IMR-90 (cell line): ENCODE measurements at regions not wholly inside any gene's neighbourhood (a gene's known extent, or its start where the extent isn't known, plus 50 kb on each side); places are given as distances from the start of the nearest gene placed in this dataset.

Experiments used
- ATAC-seq: fragments of 200-7000 bp; cut with Tn5 transposase; 2 replicates; pipeline ENCODE4 v1.9.1; 2020; ENCODE audit warnings: low read depth, mild to moderate bottlenecking, moderate library complexity
- BruUV-seq: library from RNA; stranded (reverse); fragments of 400-500 nt; replicated peaks from 2 replicates; lab custom pipeline; 2021; lab: Mats Ljungman, UMichigan
- CTCF ChIA-PET: fragments of 300-600 bp; formaldehyde crosslinking; extraction: SDS; loops from one replicate; lab custom pipeline; 2021; ENCODE audit warnings: antibody characterized with exemption; lab: Yijun Ruan, JAX
- POLR2A ChIA-PET: fragments of 300-600 bp; sonication (Branson Sonifier 250); formaldehyde crosslinking; loops from one replicate; lab custom pipeline; 2022; ENCODE audit warnings: antibody characterized with exemption; ENCODE audit not compliant: unreplicated experiment; lab: Charles Lee
- DNase-seq: peaks from one replicate; pipeline ENCODE4 v3.0.0; 2013
- H2AFZ ChIP-seq: replicated peaks from 2 replicates; pipeline ENCODE3; 2013; ENCODE audit warnings: low read length, mild to moderate bottlenecking; ENCODE audit not compliant: poor library complexity
- H2AK5ac ChIP-seq: 2 replicates; pipeline ENCODE4 v1.6.1; 2013; ENCODE audit warnings: low read depth, low read length, inconsistent platforms
- H2AK9ac ChIP-seq: replicated peaks from 2 replicates; pipeline ENCODE3; 2013; ENCODE audit warnings: mild to moderate bottlenecking, low read depth, low read length, moderate library complexity; ENCODE audit not compliant: poor library complexity
- H2BK120ac ChIP-seq: 2 replicates; pipeline ENCODE4 v1.6.1; 2013; ENCODE audit warnings: low read depth, low read length, inconsistent platforms
- H2BK15ac ChIP-seq: 3 replicates; pipeline ENCODE4 v1.6.1; 2013; ENCODE audit warnings: low read depth, low read length, inconsistent platforms
- H2BK20ac ChIP-seq: 2 replicates; pipeline ENCODE4 v1.6.1; 2013; ENCODE audit warnings: low read depth, mild to moderate bottlenecking, inconsistent platforms, low read length, moderate library complexity
- H2BK5ac ChIP-seq: 2 replicates; pipeline ENCODE4 v1.6.1; 2013; ENCODE audit warnings: mild to moderate bottlenecking, low read depth, low read length, inconsistent platforms; ENCODE audit not compliant: poor library complexity, severe bottlenecking
- H3K14ac ChIP-seq: replicated peaks from 2 replicates; pipeline ENCODE4 v1.6.1; 2013; ENCODE audit warnings: low read depth, low read length, inconsistent platforms
- H3K18ac ChIP-seq: 2 replicates; pipeline ENCODE4 v1.6.1; 2013; ENCODE audit warnings: low read depth, low read length, control low read depth
- H3K23ac ChIP-seq: 2 replicates; pipeline ENCODE4 v1.6.1; 2013; ENCODE audit warnings: low read depth, low read length, inconsistent platforms
- H3K27ac ChIP-seq: 2 replicates; pipeline ENCODE4 v1.5.1; 2013; ENCODE audit warnings: mild to moderate bottlenecking, control low read depth, low read length; ENCODE audit not compliant: insufficient read depth
- H3K27me3 ChIP-seq: 2 replicates; pipeline ENCODE4 v1.6.1; 2013; ENCODE audit warnings: low read length; ENCODE audit not compliant: control insufficient read depth, insufficient read depth
- H3K36me3 ChIP-seq: 2 replicates; pipeline ENCODE4 v1.6.1; 2013; ENCODE audit warnings: low read length, mixed read lengths; ENCODE audit not compliant: control insufficient read depth, insufficient read depth
- H3K4ac ChIP-seq: 2 replicates; pipeline ENCODE4 v1.6.1; 2013; ENCODE audit warnings: low read depth, low read length, inconsistent platforms
- H3K4me1 ChIP-seq: 2 replicates; pipeline ENCODE4 v1.6.1; 2013; ENCODE audit warnings: low read length, mixed read lengths; ENCODE audit not compliant: control insufficient read depth, insufficient read depth
- H3K4me2 ChIP-seq: 2 replicates; pipeline ENCODE4 v1.6.1; 2013; ENCODE audit warnings: low read depth, mild to moderate bottlenecking, control low read depth, low read length, moderate library complexity
- H3K4me3 ChIP-seq: 2 replicates; pipeline ENCODE4 v1.5.1; 2013; ENCODE audit warnings: low read depth, mild to moderate bottlenecking, control low read depth, low read length, moderate library complexity; ENCODE audit not compliant: insufficient read depth
- H3K56ac ChIP-seq: 2 replicates; pipeline ENCODE4 v1.6.1; 2013; ENCODE audit warnings: low read length, inconsistent platforms; ENCODE audit not compliant: insufficient read depth; ENCODE audit errors: extremely low read depth
- H3K79me1 ChIP-seq, 2 experiments: 2 replicates each; pipeline ENCODE4 v1.6.1; 2013; ENCODE audit warnings: low read length in 2 of 2, inconsistent platforms in 1 of 2, low read depth in 1 of 2
- H3K9ac ChIP-seq: 2 replicates; pipeline ENCODE4 v1.6.1; 2013; ENCODE audit warnings: low read depth, low read length, control low read depth
- H3K9me1 ChIP-seq: 2 replicates; pipeline ENCODE4 v1.6.1; 2013; ENCODE audit warnings: low read length, inconsistent platforms; ENCODE audit not compliant: insufficient read depth
- H3K9me3 ChIP-seq: 2 replicates; pipeline ENCODE4 v1.6.1; 2013; ENCODE audit warnings: low read length; ENCODE audit not compliant: control insufficient read depth, insufficient read depth
- H4K20me1 ChIP-seq: 2 replicates; pipeline ENCODE4 v1.6.1; 2013; ENCODE audit warnings: low read length, inconsistent platforms; ENCODE audit not compliant: insufficient read depth
- H4K5ac ChIP-seq: 2 replicates; pipeline ENCODE4 v1.6.1; 2013; ENCODE audit warnings: mild to moderate bottlenecking, low read depth, low read length, control low read depth
- H4K8ac ChIP-seq, 2 experiments: 2 replicates each; pipeline ENCODE4 v1.6.1; 2013; ENCODE audit warnings: low read depth in 2 of 2, low read length in 2 of 2, control low read depth in 1 of 2, inconsistent platforms in 1 of 2
- H4K91ac ChIP-seq: 2 replicates; pipeline ENCODE4 v1.6.1; 2013; ENCODE audit warnings: low read depth, low read length, inconsistent platforms; ENCODE audit not compliant: insufficient read depth
- CEBPB ChIP-seq: IDR thresholded peaks from 2 replicates; pipeline ENCODE4 v1.6.1; 2012; ENCODE audit warnings: low read depth, low read length, improper control_type of control experiment
- CHD1 ChIP-seq: IDR thresholded peaks from 2 replicates; pipeline ENCODE4 v1.6.1; 2012; ENCODE audit warnings: low read depth, low read length, improper control_type of control experiment
- FOS ChIP-seq: fragments of 150-350 bp; IDR thresholded peaks from 2 replicates; pipeline ENCODE4 v1.6.1; 2016; ENCODE audit warnings: low read depth, low read length
- MAFK ChIP-seq: IDR thresholded peaks from 2 replicates; pipeline ENCODE4 v1.6.1; 2012; ENCODE audit warnings: low read depth, low read length, improper control_type of control experiment
- MAZ ChIP-seq: IDR thresholded peaks from 2 replicates; pipeline ENCODE4 v1.6.1; 2012; ENCODE audit warnings: low read depth, mild to moderate bottlenecking, low read length, improper control_type of control experiment, moderate library complexity, borderline replicate concordance
- MXI1 ChIP-seq: IDR thresholded peaks from 2 replicates; pipeline ENCODE4 v1.6.1; 2012; ENCODE audit warnings: low read depth, mild to moderate bottlenecking, low read length, moderate library complexity, borderline replicate concordance
- NFE2L2 ChIP-seq: fragments of 150-350 bp; IDR thresholded peaks from 2 replicates; pipeline ENCODE4 v1.6.1; 2016; ENCODE audit warnings: low read depth, mild to moderate bottlenecking, low read length
- POLR2A ChIP-seq: IDR thresholded peaks from 2 replicates; pipeline ENCODE4 v1.6.1; 2012; ENCODE audit warnings: mild to moderate bottlenecking, low read depth, low read length
- SMC3 ChIP-seq: fragments of 150-350 bp; IDR thresholded peaks from 2 replicates; pipeline ENCODE4 v1.6.1; 2016; ENCODE audit warnings: low read depth, mild to moderate bottlenecking, antibody characterized with exemption, low read length, moderate library complexity
- WGBS, 2 experiments: methylation state at CpG; one replicate each; pipeline versions ENCODE4 v1.1.5 to v1.1.7; 2013; ENCODE audit warnings: missing lambda C conversion rate in 2 of 2; ENCODE audit not compliant: insufficient read length in 1 of 2; ENCODE audit errors: extremely low coverage in 2 of 2; 5-methylcytosine and 5-hydroxymethylcytosine counted together
- dilution Hi-C: fragments of 300-500 bp; cut with HindIII; formaldehyde crosslinking; loops from one replicate; pipeline ENCODE4 v1.14.3; 2018; ENCODE audit warnings: low sequenced_read_pairs; ENCODE audit not compliant: unreplicated experiment
- in situ Hi-C: fragments of 300-500 bp; cut with MboI; formaldehyde crosslinking; loops from 3 replicates; pipeline ENCODE4 v1.14.3; 2019; ENCODE audit warnings: low sequenced_read_pairs, inconsistent platforms, mixed read lengths
- intact Hi-C: fragments of 100-400 bp; cut with micrococcal nuclease; formaldehyde crosslinking; loops from 2 replicates; pipeline ENCODE4 v1.10.0; 2022
- TF ChIP-seq, protein P1 (sequence below): conservative IDR thresholded peaks from 2 replicates; pipeline ENCODE4 v1.5.1; 2012; ENCODE audit warnings: mild to moderate bottlenecking, low read depth, low read length, improper control_type of control experiment
- TF ChIP-seq, protein P2 (sequence below): fragments of 150-350 bp; IDR thresholded peaks from 2 replicates; pipeline ENCODE4 v1.6.1; 2017; ENCODE audit warnings: mild to moderate bottlenecking, antibody characterized with exemption, low read length, low read depth
- TF ChIP-seq, protein P3 (sequence below): fragments of 150-350 bp; IDR thresholded peaks from 2 replicates; pipeline ENCODE4 v1.6.1; 2016; ENCODE audit warnings: low read depth, mild to moderate bottlenecking, low read length, moderate library complexity, borderline replicate concordance

DNA sequence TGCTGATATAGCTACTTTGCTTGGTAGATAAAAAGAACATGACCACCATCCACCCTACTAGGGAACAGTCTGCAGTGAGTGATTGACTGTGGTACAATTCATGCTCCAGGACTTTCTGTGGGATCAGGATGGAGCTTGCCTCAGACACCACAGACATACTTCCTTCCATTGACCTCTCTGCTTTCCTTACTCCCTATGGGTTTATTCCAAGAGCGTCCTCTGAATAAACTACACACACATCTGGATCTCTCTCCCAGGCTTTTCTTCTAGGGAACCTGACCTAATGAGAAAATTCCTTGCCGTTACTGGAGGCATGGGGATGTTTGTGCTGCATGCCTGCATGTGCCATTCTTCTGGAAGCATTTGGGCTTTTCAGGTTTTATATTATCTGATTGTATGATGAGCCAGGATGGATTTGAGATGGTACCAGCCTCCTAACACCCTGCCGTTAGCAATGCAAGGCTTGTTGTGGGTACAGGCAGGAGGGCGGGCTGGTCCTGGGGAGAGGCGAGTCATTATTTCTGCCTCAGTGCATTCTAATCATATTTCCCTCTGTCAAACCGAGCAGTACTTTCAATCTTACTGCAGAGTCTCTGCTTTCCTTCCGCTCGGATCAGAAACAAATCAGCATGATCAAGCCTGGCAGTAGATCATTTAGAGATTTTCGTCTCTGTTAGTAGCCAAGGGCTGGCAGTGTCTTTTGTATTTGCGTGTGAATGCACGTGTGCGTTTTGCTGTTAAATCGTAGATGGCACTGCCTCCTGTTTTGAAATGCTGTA is 279.2 kb downstream of the PDCD6IP start:
- Histone ChIP-seq H3K14ac (no peak overlapping the region), H3K27ac (no peak overlapping the region), H2BK20ac (no peak overlapping the region), H3K4me1 (no peaks in the 10 kb centered on the region), H2BK120ac (no peak overlapping the region), H3K9me1 (no peaks in the 10 kb centered on the region), H3K23ac (no peak overlapping the region), H3K4me3 (no peak overlapping the region), H4K5ac (no peak overlapping the region), H4K20me1 (no peaks in the 10 kb centered on the region), H3K9me3 (no peaks in the 10 kb centered on the region), H2AFZ (no peak overlapping the region), H3K79me1 (no peaks in the 10 kb centered on the region), H2AK9ac (no peak overlapping the region), H4K91ac (no peak overlapping the region), H4K8ac (no peak overlapping the region), H3K56ac (no peak overlapping the region), H3K9ac (no peak overlapping the region), H2BK5ac (no peak overlapping the region), H2AK5ac (no peak overlapping the region), H3K4ac (no peak overlapping the region), H3K27me3 (no peaks in the 10 kb centered on the region; the same call in 1 of the 2 replicates), H3K18ac (no peak overlapping the region), H3K36me3 (no peaks in the 10 kb centered on the region), H3K4me2 (no peak overlapping the region), H2BK15ac (no peak overlapping the region)
- DNase-seq (no peak), ATAC-seq (no peak)
- dilution Hi-C loops: no loop called here
- in situ Hi-C loops: no loop called here
- CTCF ChIA-PET: no interaction called here
- POLR2A ChIA-PET: no interaction called here
- BruUV-seq: no TSS peak
- TF ChIP-seq CHD1: no peak
- TF ChIP-seq SMC3: no peak
- no peak for TF ChIP-seq FOS
- TF ChIP-seq, protein P1, sequence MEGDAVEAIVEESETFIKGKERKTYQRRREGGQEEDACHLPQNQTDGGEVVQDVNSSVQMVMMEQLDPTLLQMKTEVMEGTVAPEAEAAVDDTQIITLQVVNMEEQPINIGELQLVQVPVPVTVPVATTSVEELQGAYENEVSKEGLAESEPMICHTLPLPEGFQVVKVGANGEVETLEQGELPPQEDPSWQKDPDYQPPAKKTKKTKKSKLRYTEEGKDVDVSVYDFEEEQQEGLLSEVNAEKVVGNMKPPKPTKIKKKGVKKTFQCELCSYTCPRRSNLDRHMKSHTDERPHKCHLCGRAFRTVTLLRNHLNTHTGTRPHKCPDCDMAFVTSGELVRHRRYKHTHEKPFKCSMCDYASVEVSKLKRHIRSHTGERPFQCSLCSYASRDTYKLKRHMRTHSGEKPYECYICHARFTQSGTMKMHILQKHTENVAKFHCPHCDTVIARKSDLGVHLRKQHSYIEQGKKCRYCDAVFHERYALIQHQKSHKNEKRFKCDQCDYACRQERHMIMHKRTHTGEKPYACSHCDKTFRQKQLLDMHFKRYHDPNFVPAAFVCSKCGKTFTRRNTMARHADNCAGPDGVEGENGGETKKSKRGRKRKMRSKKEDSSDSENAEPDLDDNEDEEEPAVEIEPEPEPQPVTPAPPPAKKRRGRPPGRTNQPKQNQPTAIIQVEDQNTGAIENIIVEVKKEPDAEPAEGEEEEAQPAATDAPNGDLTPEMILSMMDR: no peak
- no peak for TF ChIP-seq POLR2A
- TF ChIP-seq MAZ: no peak
- TF ChIP-seq, protein P2, sequence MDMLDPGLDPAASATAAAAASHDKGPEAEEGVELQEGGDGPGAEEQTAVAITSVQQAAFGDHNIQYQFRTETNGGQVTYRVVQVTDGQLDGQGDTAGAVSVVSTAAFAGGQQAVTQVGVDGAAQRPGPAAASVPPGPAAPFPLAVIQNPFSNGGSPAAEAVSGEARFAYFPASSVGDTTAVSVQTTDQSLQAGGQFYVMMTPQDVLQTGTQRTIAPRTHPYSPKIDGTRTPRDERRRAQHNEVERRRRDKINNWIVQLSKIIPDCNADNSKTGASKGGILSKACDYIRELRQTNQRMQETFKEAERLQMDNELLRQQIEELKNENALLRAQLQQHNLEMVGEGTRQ: no peak
- TF ChIP-seq MXI1: no peak
- TF ChIP-seq NFE2L2: no peak
- TF ChIP-seq, protein P3, sequence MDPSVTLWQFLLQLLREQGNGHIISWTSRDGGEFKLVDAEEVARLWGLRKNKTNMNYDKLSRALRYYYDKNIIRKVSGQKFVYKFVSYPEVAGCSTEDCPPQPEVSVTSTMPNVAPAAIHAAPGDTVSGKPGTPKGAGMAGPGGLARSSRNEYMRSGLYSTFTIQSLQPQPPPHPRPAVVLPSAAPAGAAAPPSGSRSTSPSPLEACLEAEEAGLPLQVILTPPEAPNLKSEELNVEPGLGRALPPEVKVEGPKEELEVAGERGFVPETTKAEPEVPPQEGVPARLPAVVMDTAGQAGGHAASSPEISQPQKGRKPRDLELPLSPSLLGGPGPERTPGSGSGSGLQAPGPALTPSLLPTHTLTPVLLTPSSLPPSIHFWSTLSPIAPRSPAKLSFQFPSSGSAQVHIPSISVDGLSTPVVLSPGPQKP: no peak
- TF ChIP-seq MAFK: no peak
- TF ChIP-seq CEBPB: no peak
- 62% methylated on average over 5 of the region's 13 CpGs; no CpG with 5 or more reads in 1 of the 2 experiments for WGBS, 2 experiments
- intact Hi-C loops: no loop called here
